CD4-positive, alpha-beta T cell (primary cell): ENCODE measurements at regions not wholly inside any gene's neighbourhood (a gene's known extent, or its start where the extent isn't known, plus 50 kb on each side); places are given as distances from the start of the nearest gene placed in this dataset.

Source experiments
- ATAC-seq: fragments of 200-7000 bp; cut with Tn5 transposase; one replicate; pipeline ENCODE4 v1.10.0; 2022; ENCODE audit warnings: mild to moderate bottlenecking; ENCODE audit not compliant: poor library complexity
- CTCF ChIA-PET: fragments of 350-600 bp; sonication (Branson Sonifier 250); formaldehyde crosslinking; loops from one replicate; lab custom pipeline; 2021; ENCODE audit warnings: antibody characterized with exemption, inconsistent platforms; lab: Charles Lee
- POLR2A ChIA-PET: fragments of 350-600 bp; sonication (Branson Sonifier 250); formaldehyde crosslinking; loops from one replicate; lab custom pipeline; 2021; ENCODE audit warnings: antibody characterized with exemption, inconsistent platforms; lab: Charles Lee
- DNase-seq, 14 experiments: peaks; one replicate each; pipeline ENCODE4 v3.0.0-alpha.2; 2013 to 2020; ENCODE audit warnings: mixed read lengths in 2 of 14
- H3K27ac ChIP-seq, 2 donors: one replicate each; pipeline versions ENCODE4 v1.5.1 to v1.7.0; 2013; ENCODE audit warnings: low read length in 2 of 2, low read depth in 1 of 2, mild to moderate bottlenecking in 1 of 2
- H3K27me3 ChIP-seq, 2 experiments: 1 replicate in 1 of 2; 2 replicates in 1 of 2; pipeline versions ENCODE4 v1.6.1 to v1.7.0; 2013; ENCODE audit warnings: low read length in 2 of 2, control low read depth in 1 of 2, mild to moderate bottlenecking in 1 of 2, moderate library complexity in 1 of 2; ENCODE audit not compliant: insufficient read depth in 2 of 2, control insufficient read depth in 1 of 2
- H3K36me3 ChIP-seq: one replicate; pipeline ENCODE4 v1.6.1; 2013; ENCODE audit warnings: low read length, control low read depth; ENCODE audit not compliant: insufficient read depth
- H3K4me1 ChIP-seq: one replicate; pipeline ENCODE4 v1.6.1; 2013; ENCODE audit warnings: low read length, control low read depth; ENCODE audit not compliant: insufficient read depth
- H3K4me3 ChIP-seq: one replicate; pipeline ENCODE4 v1.5.1; 2013; ENCODE audit warnings: mild to moderate bottlenecking, low read length, moderate library complexity
- H3K9me3 ChIP-seq, 2 experiments: 1 replicate in 1 of 2; 2 replicates in 1 of 2; pipeline versions ENCODE4 v1.6.1 to v1.7.0; 2013; ENCODE audit warnings: low read length in 2 of 2, mild to moderate bottlenecking in 2 of 2, control low read depth in 1 of 2, moderate library complexity in 1 of 2; ENCODE audit not compliant: control insufficient read depth in 1 of 2, insufficient read depth in 1 of 2
- H3K27ac Mint-ChIP-seq: one replicate; pipeline ENCODE4 v1.8.0; 2020; ENCODE audit warnings: mixed read lengths
- H3K27me3 Mint-ChIP-seq: one replicate; pipeline ENCODE4 v1.8.0; 2021; ENCODE audit warnings: mixed read lengths
- H3K36me3 Mint-ChIP-seq: one replicate; pipeline ENCODE4 v1.8.0; 2021; ENCODE audit warnings: low read depth, mixed read lengths
- H3K4me1 Mint-ChIP-seq: one replicate; pipeline ENCODE4 v1.8.0; 2021; ENCODE audit warnings: low read depth, mixed read lengths
- H3K4me3 Mint-ChIP-seq: one replicate; pipeline ENCODE4 v1.8.0; 2020; ENCODE audit warnings: mild to moderate bottlenecking, mixed read lengths
- H3K9me3 Mint-ChIP-seq: one replicate; pipeline ENCODE4 v1.8.0; 2020; ENCODE audit warnings: mixed read lengths
- intact Hi-C, 2 experiments: fragments of 100-400 bp; cut with DNase I in 1 of 2; cut with micrococcal nuclease in 1 of 2; formaldehyde crosslinking; loops; one replicate each; pipeline versions ENCODE4 v1.15.1 to v1.9.0; 2023 to 2025; cut with DNase I, micrococcal nuclease
- TF ChIP-seq, protein P1 (sequence below): fragments of 200-600 bp; IDR thresholded peaks from one replicate; pipeline ENCODE4 v1.8.0; 2022; ENCODE audit warnings: antibody characterized with exemption, mild to moderate bottlenecking

DNA sequence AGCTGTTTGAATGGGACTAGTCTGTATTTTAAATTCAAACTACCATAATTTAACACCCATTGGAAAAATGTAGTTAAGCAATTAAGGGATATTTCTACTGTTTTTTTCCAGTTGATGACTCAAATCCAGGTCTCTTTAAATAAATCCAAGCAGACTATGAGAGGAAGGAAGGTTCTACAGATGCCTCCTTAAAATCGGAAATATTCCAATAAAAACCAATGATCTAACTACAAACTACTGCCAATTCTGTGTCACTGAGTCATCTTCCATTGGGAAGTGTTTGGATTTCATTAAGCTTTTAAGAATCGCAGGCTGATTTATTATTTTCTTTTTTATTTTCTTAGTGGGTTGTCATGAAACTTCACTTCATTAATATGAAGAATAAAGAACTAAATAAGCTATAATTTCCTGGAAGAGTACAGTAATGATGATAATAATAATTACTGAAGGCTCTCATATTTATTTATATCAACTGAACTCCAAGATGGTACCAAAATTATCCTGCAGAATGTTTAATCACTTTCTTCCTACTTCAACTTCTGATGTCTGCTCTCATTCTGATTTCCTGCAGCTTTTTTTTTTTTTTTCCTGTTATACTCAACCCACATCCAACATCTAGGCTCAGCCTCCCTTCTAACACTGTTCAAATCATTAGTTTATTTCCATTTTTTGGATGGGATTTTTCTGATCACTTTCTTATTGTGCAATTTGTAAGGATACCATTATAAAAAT lies 166.3 kb upstream of the FN1 start:
- ATAC-seq (no peak), DNase-seq (no peak)
- Histone ChIP-seq H3K9me3 (no peaks in the 10 kb centered on the region), H3K36me3 (no peaks in the 10 kb centered on the region), H3K27ac (no peak overlapping the region), H3K4me3 (no peak overlapping the region), H3K27me3 (no peaks in the 10 kb centered on the region), H3K4me1 (no peaks in the 10 kb centered on the region)
- CTCF ChIA-PET = no interaction called here
- POLR2A ChIA-PET = no interaction called here
- H3K4me3 Mint-ChIP-seq = no peak overlapping the region
- no peaks in the 10 kb centered on the region for H3K9me3 Mint-ChIP-seq
- TF ChIP-seq, protein P1, sequence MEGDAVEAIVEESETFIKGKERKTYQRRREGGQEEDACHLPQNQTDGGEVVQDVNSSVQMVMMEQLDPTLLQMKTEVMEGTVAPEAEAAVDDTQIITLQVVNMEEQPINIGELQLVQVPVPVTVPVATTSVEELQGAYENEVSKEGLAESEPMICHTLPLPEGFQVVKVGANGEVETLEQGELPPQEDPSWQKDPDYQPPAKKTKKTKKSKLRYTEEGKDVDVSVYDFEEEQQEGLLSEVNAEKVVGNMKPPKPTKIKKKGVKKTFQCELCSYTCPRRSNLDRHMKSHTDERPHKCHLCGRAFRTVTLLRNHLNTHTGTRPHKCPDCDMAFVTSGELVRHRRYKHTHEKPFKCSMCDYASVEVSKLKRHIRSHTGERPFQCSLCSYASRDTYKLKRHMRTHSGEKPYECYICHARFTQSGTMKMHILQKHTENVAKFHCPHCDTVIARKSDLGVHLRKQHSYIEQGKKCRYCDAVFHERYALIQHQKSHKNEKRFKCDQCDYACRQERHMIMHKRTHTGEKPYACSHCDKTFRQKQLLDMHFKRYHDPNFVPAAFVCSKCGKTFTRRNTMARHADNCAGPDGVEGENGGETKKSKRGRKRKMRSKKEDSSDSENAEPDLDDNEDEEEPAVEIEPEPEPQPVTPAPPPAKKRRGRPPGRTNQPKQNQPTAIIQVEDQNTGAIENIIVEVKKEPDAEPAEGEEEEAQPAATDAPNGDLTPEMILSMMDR = no peak
- H3K4me1 Mint-ChIP-seq = no peaks in the 10 kb centered on the region
- H3K27ac Mint-ChIP-seq = no peak overlapping the region
- no peaks in the 10 kb centered on the region for H3K36me3 Mint-ChIP-seq
- intact Hi-C loops = no loop called here
- peaks cover 4% of the 10 kb centered on the region for H3K27me3 Mint-ChIP-seq

DNA sequence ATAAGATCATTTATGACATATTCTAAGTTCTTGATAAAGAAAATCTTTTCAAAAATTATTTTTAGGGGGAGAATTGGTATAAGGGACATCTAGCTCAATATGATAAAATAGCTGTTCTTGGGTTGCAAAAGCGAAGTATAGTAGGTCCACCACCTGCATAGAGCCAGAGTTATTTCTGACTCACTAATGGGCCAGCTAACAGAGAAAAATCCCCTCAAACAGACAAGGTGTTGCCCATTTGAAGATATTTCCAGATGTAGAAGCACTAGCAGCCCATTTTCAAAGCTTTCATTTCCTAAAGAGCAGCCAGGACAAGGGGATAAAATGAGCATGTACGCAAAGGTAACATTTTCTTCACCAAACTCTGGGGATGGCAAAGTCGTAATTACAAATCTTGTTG lies 165.7 kb upstream of the FN1 start:
- Histone ChIP-seq H3K4me3 (no peak overlapping the region), H3K27me3 (no peaks in the 10 kb centered on the region), H3K4me1 (no peaks in the 10 kb centered on the region), H3K9me3 (no peaks in the 10 kb centered on the region), H3K36me3 (no peaks in the 10 kb centered on the region), H3K27ac (no peak overlapping the region)
- H3K4me1 Mint-ChIP-seq = no peaks in the 10 kb centered on the region
- no peaks in the 10 kb centered on the region for H3K36me3 Mint-ChIP-seq
- H3K27me3 Mint-ChIP-seq = peaks cover 4% of the 10 kb centered on the region
- H3K27ac Mint-ChIP-seq = no peak overlapping the region
- CTCF ChIA-PET = no interaction called here
- H3K9me3 Mint-ChIP-seq = no peaks in the 10 kb centered on the region
- TF ChIP-seq, protein P1 = no peak
- intact Hi-C loops = no loop called here
- no peak for DNase-seq
- POLR2A ChIA-PET = no interaction called here
- ATAC-seq = no peak
- H3K4me3 Mint-ChIP-seq = no peak overlapping the region

DNA sequence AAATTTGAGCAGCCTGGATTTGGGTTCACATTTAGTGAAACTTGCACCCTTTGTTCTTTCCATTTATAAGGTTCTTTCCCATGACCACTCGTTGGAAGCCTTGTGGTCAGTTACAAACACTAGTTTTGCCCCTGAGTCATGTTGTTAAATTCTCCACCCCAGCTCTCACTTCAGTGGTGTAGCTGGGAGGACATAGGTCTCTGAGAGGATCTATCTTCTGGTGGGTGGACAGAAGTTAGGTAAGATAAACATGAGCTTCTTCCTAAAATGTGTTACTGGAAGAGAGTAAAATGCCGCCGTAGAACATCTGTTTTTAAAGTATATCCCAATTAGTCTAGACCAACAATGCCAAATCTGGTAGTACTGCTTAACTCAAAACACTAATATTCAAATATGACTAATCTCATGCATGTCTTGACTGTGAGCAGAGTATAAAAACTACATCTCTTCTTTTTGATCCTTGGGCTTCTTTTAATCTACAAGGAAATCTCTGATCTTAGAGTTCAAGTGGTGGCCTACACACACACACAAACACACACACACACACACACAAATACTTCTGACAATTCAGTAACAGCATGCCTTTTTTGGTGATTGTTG lies 162.6 kb upstream of the FN1 start:
- POLR2A ChIA-PET = no interaction called here
- H3K27ac ChIP-seq = no peak overlapping the region
- no peaks in the 10 kb centered on the region for H3K4me1 ChIP-seq
- no peaks in the 10 kb centered on the region for H3K27me3 Mint-ChIP-seq
- intact Hi-C loops = no loop called here
- H3K36me3 ChIP-seq = no peaks in the 10 kb centered on the region
- no peak for DNase-seq
- TF ChIP-seq, protein P1 = no peak
- no peak overlapping the region for H3K4me3 Mint-ChIP-seq
- no peaks in the 10 kb centered on the region for H3K9me3 Mint-ChIP-seq
- H3K4me3 ChIP-seq = no peak overlapping the region
- CTCF ChIA-PET = no interaction called here
- no peaks in the 10 kb centered on the region for H3K36me3 Mint-ChIP-seq
- no peak for ATAC-seq
- no peaks in the 10 kb centered on the region for H3K4me1 Mint-ChIP-seq
- H3K9me3 ChIP-seq = no peaks in the 10 kb centered on the region
- H3K27ac Mint-ChIP-seq = no peak overlapping the region
- H3K27me3 ChIP-seq = no peaks in the 10 kb centered on the region
